ENCODE measurements at regions not wholly inside any gene's neighbourhood (a gene's known extent, or its start where the extent isn't known, plus 50 kb on each side); places are given as distances from the start of the nearest gene placed in this dataset.

DNA sequence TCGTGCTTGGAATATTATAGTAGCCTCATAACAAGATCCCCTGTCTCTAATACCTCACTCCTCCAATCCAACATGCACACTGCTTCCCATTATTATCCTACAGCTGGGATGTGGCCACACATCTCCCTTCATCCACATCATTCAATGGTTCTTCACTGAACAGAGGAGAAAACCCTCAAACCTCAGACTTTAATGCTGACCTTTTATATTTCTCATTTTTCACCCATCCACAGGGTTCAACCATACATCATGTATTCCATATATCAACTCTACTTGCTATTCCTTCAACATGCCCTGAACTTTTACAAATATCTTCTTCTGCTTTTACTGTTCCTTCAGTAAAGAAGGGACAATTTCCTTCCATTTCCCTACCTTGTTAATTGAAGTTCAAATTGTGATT lies 396.8 kb downstream of the TLE4 start:
- DNase-seq, result no peak

- no peak for DNase-seq
Observed at GRCh38 chr9:79962836-79963235, 391.1 kb downstream of the TLE4 start.

DNA sequence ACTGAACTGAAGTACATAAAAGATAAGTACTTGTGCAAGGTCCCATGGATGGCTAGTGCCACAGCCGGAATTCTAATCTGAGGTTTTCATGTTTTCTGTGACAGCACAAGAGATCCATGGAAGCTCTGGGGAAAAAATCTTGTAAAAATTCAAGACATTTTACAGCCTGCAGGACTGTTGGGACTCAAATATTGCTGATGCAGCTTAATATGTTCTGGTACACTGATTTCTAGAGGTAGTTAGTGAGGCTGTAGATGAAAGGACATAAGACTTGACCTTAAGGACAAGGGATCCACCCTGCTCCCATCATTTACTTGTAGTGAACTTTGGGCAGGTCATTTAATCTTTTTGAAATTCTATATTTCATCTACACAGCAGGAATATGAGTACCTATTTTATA lies 390.4 kb downstream of the TLE4 start:
- DNase-seq, result no peak

DNA sequence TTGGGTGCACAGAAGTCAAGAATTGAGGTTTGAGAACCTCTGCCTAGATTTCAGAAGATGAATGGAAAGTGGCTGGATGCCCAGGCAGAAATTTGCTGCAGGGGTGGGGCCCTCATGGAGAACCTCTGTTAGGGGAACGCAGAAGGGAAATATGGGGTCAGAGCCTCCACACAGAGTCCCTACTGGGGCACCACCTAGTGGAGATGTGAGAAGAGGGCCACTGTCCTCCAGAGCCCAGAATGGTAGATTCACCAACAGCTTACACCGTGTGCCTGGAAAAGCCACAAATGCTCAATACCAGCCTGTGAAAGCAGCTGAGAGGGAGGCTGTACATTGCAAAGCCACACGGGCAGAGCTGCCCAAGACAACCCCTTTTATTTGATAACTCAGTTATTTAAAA lies 383.5 kb downstream of the TLE4 start:
- peak; percentile 0 for DNase-seq

GRCh38 chr9:79953908-79954307 lies 382.1 kb downstream of the TLE4 start:
- no peak for DNase-seq

- no peak for DNase-seq
Observed at GRCh38 chr9:79952401-79952800, 380.6 kb downstream of the TLE4 start.

GRCh38 chr9:79946712-79947111 lies 374.9 kb downstream of the TLE4 start:
- no peak for DNase-seq

DNA sequence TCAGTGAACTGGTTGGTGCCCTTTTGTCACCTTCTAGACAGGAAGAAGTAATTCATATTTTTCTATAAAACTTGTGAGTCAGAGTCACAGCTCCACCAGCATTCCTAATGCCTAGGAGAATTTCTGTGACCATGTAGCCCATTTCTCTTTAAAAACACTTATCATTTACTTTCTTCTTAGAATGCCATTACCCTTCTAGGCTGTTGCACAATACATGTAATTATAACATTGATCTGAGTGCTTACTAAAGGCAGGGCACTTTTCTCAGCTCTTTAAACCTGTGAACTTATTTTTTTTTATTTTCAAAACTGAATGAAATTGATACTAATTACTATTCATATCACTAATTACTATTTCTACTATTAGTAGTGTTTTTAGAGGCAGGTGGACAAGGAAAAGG lies 373.7 kb downstream of the TLE4 start:
- DNase-seq, result no peak

GRCh38 chr9:79945016-79945415 lies 373.3 kb downstream of the TLE4 start:
- DNase-seq, result peak; percentile 3

DNA sequence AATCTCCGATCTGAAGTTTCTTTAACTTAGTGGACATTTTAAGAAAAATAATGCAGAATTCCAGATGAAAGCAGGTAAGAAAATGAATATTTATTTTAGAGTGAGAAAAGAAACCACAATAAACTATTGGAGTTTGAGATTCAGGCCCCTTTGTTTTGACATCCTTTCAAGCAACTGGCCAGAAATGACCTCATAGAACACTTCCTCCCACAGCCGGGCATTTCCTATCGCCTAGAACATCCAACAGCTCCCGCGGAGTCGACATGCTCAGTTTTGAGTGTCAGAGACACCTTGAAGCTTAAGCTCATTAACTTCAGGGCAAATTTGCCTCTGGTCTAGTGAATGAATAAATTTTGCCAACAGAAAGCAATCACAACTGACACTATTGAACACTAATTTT lies 369.2 kb downstream of the TLE4 start:
- DNase-seq, result no peak

DNA sequence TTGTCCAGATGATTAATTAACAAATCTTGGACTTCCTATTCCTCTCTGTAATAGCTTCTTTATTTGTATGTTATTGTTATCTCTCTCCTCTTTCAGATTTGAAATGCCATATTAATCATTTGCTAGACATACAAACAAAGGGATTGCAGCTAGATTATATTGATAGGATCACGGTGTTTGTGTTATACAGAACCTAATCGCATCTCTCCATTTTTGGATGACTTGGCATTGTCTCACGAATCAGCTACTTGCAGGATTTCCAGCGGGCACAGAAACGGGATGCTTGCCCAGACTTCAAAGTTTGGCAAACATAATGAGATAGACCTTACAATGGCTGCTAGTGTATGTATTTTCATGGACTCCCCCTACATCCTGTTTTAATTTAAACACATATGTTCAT lies 368.1 kb downstream of the TLE4 start:
- no peak for DNase-seq

DNA sequence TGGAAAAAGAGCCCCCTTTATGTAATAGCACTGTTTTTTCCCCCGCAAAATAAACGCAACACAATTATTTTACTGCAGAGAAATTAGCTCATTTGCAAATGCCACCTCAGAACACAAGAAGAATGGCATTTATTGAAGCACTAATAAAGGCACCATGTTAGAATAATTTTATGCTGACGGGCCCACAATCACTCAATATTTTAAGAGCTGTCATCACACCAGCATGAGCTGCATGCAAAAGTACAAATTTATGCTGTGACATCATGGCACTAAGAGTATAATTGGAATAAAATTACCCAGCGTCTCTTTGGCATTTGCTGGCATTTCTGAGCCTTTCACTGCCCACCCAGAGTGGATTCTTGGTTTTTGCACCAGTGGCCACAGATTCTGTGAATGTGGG lies 364.6 kb downstream of the TLE4 start:
- no peak for DNase-seq

GRCh38 chr9:79929285-79929684 lies 357.5 kb downstream of the TLE4 start:
- DNase-seq, result no peak

GRCh38 chr9:79928661-79929223 lies 357.0 kb downstream of the TLE4 start:
- no peak for DNase-seq

DNA sequence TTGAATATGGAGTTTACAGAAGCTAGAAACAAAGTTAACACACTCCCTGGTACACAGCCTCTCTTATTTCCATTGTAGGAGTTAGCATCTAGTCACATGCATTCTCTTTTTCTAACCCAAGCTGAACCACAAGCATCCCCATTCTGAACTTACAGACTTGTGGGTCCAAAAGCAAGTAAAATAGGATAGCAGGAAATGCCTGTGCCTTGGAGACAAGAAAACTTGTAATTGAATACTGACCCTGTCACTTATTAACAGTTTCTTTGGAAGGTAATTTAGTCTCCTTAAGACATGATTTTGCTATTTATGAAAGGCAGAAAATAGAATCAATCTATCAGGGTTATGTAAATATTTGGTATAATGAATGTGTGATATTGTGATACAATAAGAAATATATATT lies 353.6 kb downstream of the TLE4 start:
- DNase-seq, result no peak

DNA sequence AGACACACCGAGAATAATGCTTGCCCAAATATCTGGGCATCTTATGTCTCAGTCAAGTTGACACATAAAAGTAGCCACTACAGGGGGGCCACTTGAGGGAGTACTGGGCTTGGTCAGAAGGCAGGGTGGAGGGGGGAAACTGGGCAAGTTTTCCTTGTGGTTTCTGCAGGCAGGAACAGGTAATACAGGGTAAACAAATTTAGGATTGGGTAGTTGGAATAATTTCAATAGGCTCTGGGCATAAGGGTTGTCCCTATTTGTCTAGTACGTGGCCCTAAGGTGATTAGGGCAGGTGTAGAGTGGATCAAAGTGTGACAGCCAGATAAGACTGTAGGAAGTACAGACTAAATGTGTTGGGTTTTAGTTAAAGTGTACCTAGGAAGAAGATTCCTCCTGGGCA lies 353.1 kb downstream of the TLE4 start:
- no peak for DNase-seq

DNA sequence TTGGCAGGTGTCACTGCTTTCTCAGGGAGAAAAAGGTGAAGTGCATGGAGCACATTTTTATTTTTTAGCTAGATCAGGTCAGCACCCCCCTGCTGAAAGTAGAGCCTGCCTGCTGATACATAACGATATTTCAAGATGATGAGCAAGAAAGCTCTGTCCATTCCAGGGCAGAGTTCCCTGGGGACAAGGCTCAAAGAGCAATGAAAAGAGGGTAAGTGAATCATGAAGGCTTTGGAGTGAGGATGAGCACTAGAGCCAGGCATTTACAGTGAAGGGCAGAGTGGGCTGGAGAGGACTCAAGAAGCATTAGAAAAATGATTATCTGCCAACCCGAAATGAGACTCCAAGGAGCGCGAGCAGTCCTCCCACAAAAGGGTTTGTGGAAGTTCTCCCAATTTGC lies 345.7 kb downstream of the TLE4 start:
- no peak for DNase-seq

DNA sequence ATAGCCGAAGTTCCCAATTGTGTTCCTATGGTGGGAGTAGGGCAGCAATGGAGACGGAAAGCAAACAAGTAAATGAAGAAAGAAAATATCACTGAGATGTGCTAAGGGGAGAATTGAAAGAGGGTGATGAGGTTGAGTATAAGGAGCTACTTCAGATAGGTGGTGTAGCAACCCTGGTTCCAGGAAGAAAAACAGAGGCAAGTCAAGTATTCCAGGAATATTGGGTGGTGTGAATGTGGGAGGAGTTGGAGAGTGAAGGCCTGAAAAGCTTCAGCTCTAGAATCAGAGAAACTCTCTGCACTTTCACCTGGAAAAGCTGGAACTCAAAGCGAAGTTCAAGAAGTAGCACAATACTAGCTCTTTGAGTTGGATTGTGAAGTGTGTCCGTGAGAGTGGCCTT lies 342.1 kb downstream of the TLE4 start:
- no peak for DNase-seq

GRCh38 chr9:79912318-79913070 lies 340.7 kb downstream of the TLE4 start:
- no peak for DNase-seq

DNA sequence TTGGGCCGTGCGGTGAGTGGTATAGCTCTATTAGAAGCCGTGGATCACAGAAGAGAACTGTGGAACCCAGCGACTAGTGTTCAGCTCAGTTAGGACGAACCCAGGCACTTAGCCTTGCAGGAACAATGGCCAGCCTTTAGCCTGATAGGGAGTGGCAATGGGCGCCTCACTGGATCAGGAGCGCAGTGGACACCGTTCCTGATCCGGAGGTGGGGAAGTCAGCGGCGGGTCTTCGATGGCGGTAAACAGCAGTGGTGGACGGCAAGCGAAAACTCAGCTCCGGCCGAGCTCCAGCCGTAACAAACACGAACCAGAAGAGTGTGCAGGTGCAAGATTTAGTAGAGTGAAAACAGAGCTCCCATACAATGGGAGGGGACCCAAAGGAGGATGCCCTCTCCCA lies 340.0 kb downstream of the TLE4 start:
- DNase-seq, result no peak

- no peak for DNase-seq
Observed at GRCh38 chr9:79902825-79903600, 331.2 kb downstream of the TLE4 start.

GRCh38 chr9:79900754-79901153 lies 329.0 kb downstream of the TLE4 start:
- no peak for DNase-seq

DNA sequence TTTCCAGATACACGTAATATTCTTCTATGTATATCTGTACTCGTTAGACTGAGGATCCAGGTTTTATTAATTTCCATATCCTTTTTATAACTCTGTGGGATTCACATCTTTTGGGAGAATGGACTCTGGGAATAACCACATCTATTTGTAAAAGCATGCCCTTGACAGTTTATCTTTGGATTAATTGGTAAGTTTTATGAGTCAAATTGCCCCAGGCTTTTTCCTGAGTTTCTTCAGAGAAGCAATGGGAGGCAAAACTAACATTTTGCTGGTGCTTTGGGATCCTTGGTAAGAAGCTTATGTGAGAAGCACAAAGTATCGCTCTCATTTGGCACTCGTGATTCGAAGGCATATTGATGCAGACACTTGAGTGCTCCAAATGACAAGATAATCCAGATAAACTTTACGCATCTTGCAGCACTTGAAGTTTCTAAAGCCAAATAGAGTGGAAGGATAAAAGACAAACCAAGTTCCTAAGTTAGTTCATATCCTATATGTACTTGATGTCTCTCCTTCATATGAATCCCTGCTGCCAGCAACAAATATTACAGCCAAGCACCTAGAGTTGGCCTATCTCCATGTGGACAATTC lies 324.7 kb downstream of the TLE4 start:
- DNase-seq, result no peak

DNA sequence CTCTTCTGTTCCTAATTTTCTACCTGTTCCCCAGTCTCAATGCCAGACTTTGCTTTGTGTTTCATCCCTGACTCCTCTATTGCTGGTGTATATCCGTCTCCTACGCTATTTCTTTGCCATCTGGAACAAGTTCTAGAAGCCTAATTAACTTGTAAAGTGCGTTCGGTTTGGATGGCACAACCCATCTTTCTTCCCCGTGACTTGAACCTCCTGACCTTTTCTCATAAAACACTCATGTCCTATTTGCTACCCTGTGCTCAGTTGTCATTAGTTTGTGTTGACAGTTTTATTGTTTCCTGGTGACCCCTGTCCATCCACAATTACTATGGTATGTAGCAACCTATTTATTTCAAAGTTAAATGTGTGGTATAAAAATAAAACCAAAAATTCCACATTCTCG lies 323.5 kb downstream of the TLE4 start:
- DNase-seq, result no peak
